Adrenal gland (tissue), 9 donors: ENCODE measurements at regions not wholly inside any gene's neighbourhood (a gene's known extent, or its start where the extent isn't known, plus 50 kb on each side); places are given as distances from the start of the nearest gene placed in this dataset.

Experiments
- DNase-seq, 7 donors: peaks; one replicate each; pipeline ENCODE4 v3.0.0-alpha.2; 2019 to 2020
- H3K27ac ChIP-seq, 5 donors: fragments of 200-600 bp; sonication (generic) in 4 of 5; 1 replicate in 3 of 5; 2 replicates in 2 of 5; pipeline versions ENCODE4 v1.5.1 to v1.8.0; 2016 to 2020; ENCODE audit warnings: mild to moderate bottlenecking in 1 of 5
- H3K27me3 ChIP-seq: fragments of 200-600 bp; 2 replicates; pipeline ENCODE4 v1.8.0; 2021
- H3K36me3 ChIP-seq, 2 donors: fragments of 200-600 bp; replicated peaks in 1 of 2; 1 replicate in 1 of 2; 2 replicates in 1 of 2; pipeline versions ENCODE4 v1.5.1 to v1.8.0; 2018 to 2022
- H3K4me1 ChIP-seq, 2 donors: fragments of 200-600 bp; replicated peaks in 1 of 2; 1 replicate in 1 of 2; 2 replicates in 1 of 2; pipeline versions ENCODE4 v1.5.1 to v1.8.0; 2018 to 2021
- H3K4me3 ChIP-seq, 4 donors: fragments of 200-600 bp; sonication (generic) in 3 of 4; one replicate each; pipeline ENCODE4 v1.5.1; 2016 to 2018
- H3K9me3 ChIP-seq, 3 donors: fragments of 200-600 bp; sonication (generic) in 1 of 3; replicated peaks in 1 of 3; 1 replicate in 2 of 3; 2 replicates in 1 of 3; pipeline versions ENCODE4 v1.5.1 to v1.8.0; 2016 to 2021
- POLR2A ChIP-seq, 2 donors: fragments of 450-650 bp; IDR thresholded peaks; one replicate each; pipeline ENCODE4 v1.6.1; 2017; ENCODE audit warnings: antibody characterized with exemption in 2 of 2, mild to moderate bottlenecking in 2 of 2, moderate library complexity in 1 of 2
- WGBS, 4 donors: extraction: QIAGEN DNeasy Blood & Tissue Kit in 2 of 4; methylation state at CpG; one replicate each; pipeline versions ENCODE4 v1.1.5 to v1.1.7; 2013 to 2017; 5-methylcytosine and 5-hydroxymethylcytosine counted together
- intact Hi-C, 2 donors: fragments of 100-400 bp; cut with DNase I; formaldehyde crosslinking; loops; one replicate each; pipeline versions ENCODE4 v1.14.1 to v1.15.0; 2022 to 2023
- TF ChIP-seq, protein P1 (sequence below), 6 experiments: fragments of 450-650 bp in 4 of 6; fragments of 200-600 bp in 2 of 6; sonication (generic) in 1 of 6; IDR thresholded peaks; 1 replicate in 5 of 6; 2 replicates in 1 of 6; pipeline versions ENCODE4 v1.5.1 to v1.8.0; 2016 to 2021; ENCODE audit warnings: antibody characterized with exemption in 6 of 6, mild to moderate bottlenecking in 2 of 6, moderate library complexity in 1 of 6
- donor health status: healthy with polysubstance abuse.
- donor health status: Bipolar disorder and iron deficiency.
- donor health status: DM: yes; HTN: yes; CAD: no.
- donor health status: DM: no; HTN: no; CAD: no.
- donor health status: DM: no; HTN: no; CAD: no.

DNA sequence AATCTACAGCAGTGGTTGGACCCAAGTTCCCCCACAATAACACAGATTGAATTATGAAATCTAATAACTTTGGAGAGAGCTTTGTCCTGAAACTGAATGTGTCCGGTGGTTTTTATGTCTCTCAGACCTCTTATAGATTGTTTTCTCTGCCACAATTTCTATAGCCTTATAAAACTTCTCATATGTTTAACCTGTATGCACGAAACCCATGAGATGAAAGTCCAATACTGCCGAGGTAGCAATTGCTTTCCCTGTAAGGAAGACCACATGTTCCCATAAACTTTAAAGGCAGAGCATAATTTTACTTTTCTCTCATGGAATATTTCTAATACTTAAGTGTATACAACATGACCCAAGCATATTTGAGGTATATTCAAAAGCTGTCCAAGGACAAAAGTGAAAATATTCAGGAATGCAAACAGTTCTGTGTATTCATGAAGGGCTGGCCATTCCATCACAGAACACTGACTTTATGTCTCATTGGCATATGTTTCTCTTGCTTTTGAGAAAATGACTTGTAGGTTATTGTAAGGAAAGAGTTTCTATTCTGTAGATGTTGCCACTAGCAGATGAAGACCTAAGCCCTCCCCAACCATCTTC, 94.4 kb upstream of the TLE4 start:
- intact Hi-C loops, result no loop called here
- H3K9me3 ChIP-seq, result no peaks in the 10 kb centered on the region
- 78 to 89% (median 84%) methylated on average over 3 of the region's 3 CpGs for WGBS, 4 donors

DNA sequence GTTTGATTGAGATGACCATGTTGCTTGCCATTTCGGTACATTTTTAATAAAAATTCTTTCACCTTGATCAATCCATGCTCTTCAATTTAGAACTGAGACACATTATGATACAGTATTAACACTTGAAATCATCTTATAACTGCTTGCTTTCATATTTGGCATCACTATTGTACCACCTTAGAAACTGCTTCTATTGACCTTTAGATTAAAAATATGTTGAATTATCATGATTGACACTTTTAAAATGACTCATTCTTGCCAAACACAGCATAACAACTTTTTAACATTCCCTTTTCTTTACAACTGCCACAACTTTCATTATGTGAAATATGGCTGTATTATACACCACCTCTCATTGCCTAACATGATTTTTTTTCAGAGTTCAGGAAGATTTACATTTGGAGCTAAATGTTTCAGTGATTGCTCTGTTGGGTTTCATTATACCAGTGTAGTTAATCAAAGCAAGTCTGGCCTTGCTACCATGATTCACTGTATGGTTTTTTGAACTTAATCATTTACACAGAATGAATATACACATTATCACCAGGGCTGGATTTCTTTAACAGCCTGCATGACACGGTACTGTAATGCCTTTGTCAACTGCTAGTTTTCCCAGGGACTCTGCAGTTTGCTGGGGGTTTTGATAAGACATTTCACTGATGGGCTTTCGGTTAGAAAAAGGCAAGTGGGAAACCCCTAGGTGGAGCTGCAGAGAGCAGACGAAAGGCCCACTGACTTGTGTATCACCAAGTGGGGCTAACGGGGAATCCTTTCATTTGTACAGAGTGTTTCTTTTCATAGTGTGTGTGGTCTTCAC, 93.6 kb upstream of the TLE4 start:
- peak in 1 of 7 donors; percentile 7 for DNase-seq
- H3K4me1 ChIP-seq, result no peaks in the 10 kb centered on the region
- H3K36me3 ChIP-seq, result no peaks in the 10 kb centered on the region
- intact Hi-C loops, result no loop called here
- 63 to 72% (median 65%) methylated on average over 5 of the region's 5 CpGs for WGBS, 4 donors
- no peak overlapping the region for H3K4me3 ChIP-seq
- H3K27me3 ChIP-seq, result no peaks in the 10 kb centered on the region
- TF ChIP-seq, protein P1, sequence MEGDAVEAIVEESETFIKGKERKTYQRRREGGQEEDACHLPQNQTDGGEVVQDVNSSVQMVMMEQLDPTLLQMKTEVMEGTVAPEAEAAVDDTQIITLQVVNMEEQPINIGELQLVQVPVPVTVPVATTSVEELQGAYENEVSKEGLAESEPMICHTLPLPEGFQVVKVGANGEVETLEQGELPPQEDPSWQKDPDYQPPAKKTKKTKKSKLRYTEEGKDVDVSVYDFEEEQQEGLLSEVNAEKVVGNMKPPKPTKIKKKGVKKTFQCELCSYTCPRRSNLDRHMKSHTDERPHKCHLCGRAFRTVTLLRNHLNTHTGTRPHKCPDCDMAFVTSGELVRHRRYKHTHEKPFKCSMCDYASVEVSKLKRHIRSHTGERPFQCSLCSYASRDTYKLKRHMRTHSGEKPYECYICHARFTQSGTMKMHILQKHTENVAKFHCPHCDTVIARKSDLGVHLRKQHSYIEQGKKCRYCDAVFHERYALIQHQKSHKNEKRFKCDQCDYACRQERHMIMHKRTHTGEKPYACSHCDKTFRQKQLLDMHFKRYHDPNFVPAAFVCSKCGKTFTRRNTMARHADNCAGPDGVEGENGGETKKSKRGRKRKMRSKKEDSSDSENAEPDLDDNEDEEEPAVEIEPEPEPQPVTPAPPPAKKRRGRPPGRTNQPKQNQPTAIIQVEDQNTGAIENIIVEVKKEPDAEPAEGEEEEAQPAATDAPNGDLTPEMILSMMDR (IDR thresholded peaks at IDR 0.05), result peak in 2 of 6 experiments; percentile 9 to 25
- no peak for TF ChIP-seq POLR2A (IDR thresholded peaks at IDR 0.05)
- no peak overlapping the region for H3K27ac ChIP-seq
- H3K9me3 ChIP-seq, result no peaks in the 10 kb centered on the region

More for the DNA sequence above, 94.4 kb upstream of the TLE4 start:
- Histone ChIP-seq H3K27me3 (no peaks in the 10 kb centered on the region), H3K27ac (no peak overlapping the region), H3K4me3 (no peak overlapping the region), H3K4me1 (no peaks in the 10 kb centered on the region), H3K36me3 (no peaks in the 10 kb centered on the region)
- DNase-seq, result no peak
- TF ChIP-seq POLR2A (IDR thresholded peaks at IDR 0.05), result no peak
- TF ChIP-seq, protein P1 (IDR thresholded peaks at IDR 0.05), result no peak

- TF ChIP-seq, protein P1 (IDR thresholded peaks at IDR 0.05), result no peak
- no peak for TF ChIP-seq POLR2A (IDR thresholded peaks at IDR 0.05)
- Histone ChIP-seq H3K27me3 (no peaks in the 10 kb centered on the region), H3K27ac (no peak overlapping the region), H3K36me3 (no peaks in the 10 kb centered on the region), H3K4me1 (no peaks in the 10 kb centered on the region), H3K4me3 (no peak overlapping the region), H3K9me3 (no peaks in the 10 kb centered on the region)
- WGBS, 4 donors, result 67 to 76% (median 74%) methylated on average over 4 of the region's 4 CpGs
- no peak for DNase-seq
- intact Hi-C loops, result no loop called here
These were observed 91.1 kb upstream of the TLE4 start for GRCh38 chr9:79480639-79481038.

GRCh38 chr9:79481846-79482477, 89.8 kb upstream of the TLE4 start:
- Histone ChIP-seq H3K4me1 (no peaks in the 10 kb centered on the region), H3K4me3 (no peak overlapping the region), H3K27me3 (no peaks in the 10 kb centered on the region), H3K9me3 (no peaks in the 10 kb centered on the region), H3K36me3 (no peaks in the 10 kb centered on the region), H3K27ac (no peak overlapping the region)
- TF ChIP-seq POLR2A (IDR thresholded peaks at IDR 0.05), result no peak
- TF ChIP-seq, protein P1 (IDR thresholded peaks at IDR 0.05), result no peak
- intact Hi-C loops, result no loop called here
- no peak for DNase-seq
- WGBS, 4 donors, result 65 to 77% (median 69%) methylated on average over 5 of the region's 5 CpGs
